ENCODE measurements at regions not wholly inside any gene's neighbourhood (a gene's known extent, or its start where the extent isn't known, plus 50 kb on each side); places are given as distances from the start of the nearest gene placed in this dataset.

DNA sequence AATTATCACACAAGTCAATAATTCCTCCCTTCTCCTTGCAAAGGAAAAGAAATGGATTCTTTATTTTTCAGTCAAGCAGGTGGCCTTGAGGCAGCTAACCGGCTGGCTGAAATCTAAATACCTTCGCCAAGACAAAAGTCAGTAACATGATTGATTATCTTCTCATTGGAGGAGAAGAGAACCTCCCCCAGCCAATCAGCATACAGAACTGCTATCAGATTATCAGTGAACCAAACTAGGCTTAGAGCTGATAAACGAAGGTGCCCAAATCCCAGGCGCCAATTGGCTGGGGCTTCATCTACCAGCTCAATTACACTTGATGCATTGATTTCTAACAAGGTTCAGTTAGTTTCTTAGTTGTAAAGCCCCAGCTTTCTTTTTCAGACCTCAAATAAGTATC lies 152.4 kb upstream of the NOCT start:
- H2BK20ac ChIP-seq (ENCODE audit: low read depth, low read length) = no peak overlapping the region
- H3K27me3 ChIP-seq (ENCODE audit: control insufficient read depth, insufficient read depth, low read length) = peaks cover 1% of the 10 kb centered on the region; the same call in 1 of the 2 replicates
- BruUV-seq (replicated peaks) = no TSS peak
- TF ChIP-seq RFX5 (IDR thresholded peaks at IDR 0.05; ENCODE audit: low read depth, low read length) (no peak), MAZ (IDR thresholded peaks at IDR 0.05; ENCODE audit: borderline replicate concordance, low read depth, low read length) (no peak), BHLHE40 (IDR thresholded peaks at IDR 0.05; ENCODE audit: low read depth, low read length) (no peak), CHD1 (IDR thresholded peaks at IDR 0.05; ENCODE audit: low read depth, low read length) (no peak), MXI1 (IDR thresholded peaks at IDR 0.05; ENCODE audit: borderline replicate concordance, low read depth, low read length) (no peak), SMC3 (IDR thresholded peaks at IDR 0.05; ENCODE audit: low read depth, low read length) (no peak), RAD21 (IDR thresholded peaks at IDR 0.05; ENCODE audit: low read length) (no peak), NFE2L2 (IDR thresholded peaks at IDR 0.05; ENCODE audit: low read depth, low read length) (no peak), MAFK (IDR thresholded peaks at IDR 0.05; ENCODE audit: low read depth, low read length) (no peak), FOS (IDR thresholded peaks at IDR 0.05; ENCODE audit: low read depth, low read length) (no peak), CEBPB (IDR thresholded peaks at IDR 0.05; ENCODE audit: low read depth, low read length) (no peak)
- TF ChIP-seq, protein P1, sequence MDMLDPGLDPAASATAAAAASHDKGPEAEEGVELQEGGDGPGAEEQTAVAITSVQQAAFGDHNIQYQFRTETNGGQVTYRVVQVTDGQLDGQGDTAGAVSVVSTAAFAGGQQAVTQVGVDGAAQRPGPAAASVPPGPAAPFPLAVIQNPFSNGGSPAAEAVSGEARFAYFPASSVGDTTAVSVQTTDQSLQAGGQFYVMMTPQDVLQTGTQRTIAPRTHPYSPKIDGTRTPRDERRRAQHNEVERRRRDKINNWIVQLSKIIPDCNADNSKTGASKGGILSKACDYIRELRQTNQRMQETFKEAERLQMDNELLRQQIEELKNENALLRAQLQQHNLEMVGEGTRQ (IDR thresholded peaks at IDR 0.05; ENCODE audit: low read depth, low read length) = no peak
- TF ChIP-seq, protein P2, sequence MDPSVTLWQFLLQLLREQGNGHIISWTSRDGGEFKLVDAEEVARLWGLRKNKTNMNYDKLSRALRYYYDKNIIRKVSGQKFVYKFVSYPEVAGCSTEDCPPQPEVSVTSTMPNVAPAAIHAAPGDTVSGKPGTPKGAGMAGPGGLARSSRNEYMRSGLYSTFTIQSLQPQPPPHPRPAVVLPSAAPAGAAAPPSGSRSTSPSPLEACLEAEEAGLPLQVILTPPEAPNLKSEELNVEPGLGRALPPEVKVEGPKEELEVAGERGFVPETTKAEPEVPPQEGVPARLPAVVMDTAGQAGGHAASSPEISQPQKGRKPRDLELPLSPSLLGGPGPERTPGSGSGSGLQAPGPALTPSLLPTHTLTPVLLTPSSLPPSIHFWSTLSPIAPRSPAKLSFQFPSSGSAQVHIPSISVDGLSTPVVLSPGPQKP (IDR thresholded peaks at IDR 0.05; ENCODE audit: borderline replicate concordance, low read depth, low read length) = no peak
- TF ChIP-seq, protein P3, sequence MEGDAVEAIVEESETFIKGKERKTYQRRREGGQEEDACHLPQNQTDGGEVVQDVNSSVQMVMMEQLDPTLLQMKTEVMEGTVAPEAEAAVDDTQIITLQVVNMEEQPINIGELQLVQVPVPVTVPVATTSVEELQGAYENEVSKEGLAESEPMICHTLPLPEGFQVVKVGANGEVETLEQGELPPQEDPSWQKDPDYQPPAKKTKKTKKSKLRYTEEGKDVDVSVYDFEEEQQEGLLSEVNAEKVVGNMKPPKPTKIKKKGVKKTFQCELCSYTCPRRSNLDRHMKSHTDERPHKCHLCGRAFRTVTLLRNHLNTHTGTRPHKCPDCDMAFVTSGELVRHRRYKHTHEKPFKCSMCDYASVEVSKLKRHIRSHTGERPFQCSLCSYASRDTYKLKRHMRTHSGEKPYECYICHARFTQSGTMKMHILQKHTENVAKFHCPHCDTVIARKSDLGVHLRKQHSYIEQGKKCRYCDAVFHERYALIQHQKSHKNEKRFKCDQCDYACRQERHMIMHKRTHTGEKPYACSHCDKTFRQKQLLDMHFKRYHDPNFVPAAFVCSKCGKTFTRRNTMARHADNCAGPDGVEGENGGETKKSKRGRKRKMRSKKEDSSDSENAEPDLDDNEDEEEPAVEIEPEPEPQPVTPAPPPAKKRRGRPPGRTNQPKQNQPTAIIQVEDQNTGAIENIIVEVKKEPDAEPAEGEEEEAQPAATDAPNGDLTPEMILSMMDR (conservative IDR thresholded peaks at IDR 0.05; ENCODE audit: low read depth, low read length) = no peak
- H3K23ac ChIP-seq (ENCODE audit: low read depth, low read length) = no peak overlapping the region
- DNase-seq (no peak), ATAC-seq (ENCODE audit: low read depth) (no peak)
- WGBS, 2 experiments (ENCODE audit: extremely low coverage in 2 of 2, insufficient read length in 1 of 2) = no CpG with 5 or more reads among the region's 4 CpGs
- H4K20me1 ChIP-seq (ENCODE audit: insufficient read depth, low read length) = no peaks in the 10 kb centered on the region
- H3K79me1 ChIP-seq (ENCODE audit: low read depth in 1 of 2, low read length in 2 of 2) = no peaks in the 10 kb centered on the region
- no peak overlapping the region for H3K4me3 ChIP-seq (ENCODE audit: insufficient read depth, low read depth, low read length)
- ChIA-PET POLR2A (ENCODE audit: unreplicated experiment) (no interaction called here), CTCF (no interaction called here)
- H2AFZ ChIP-seq (replicated peaks; ENCODE audit: low read length, poor library complexity) = no peak overlapping the region
- peaks cover 3% of the 10 kb centered on the region; the same call in 1 of the 2 replicates for H3K4me1 ChIP-seq (ENCODE audit: control insufficient read depth, insufficient read depth, low read length)
- intact Hi-C loops (cut with micrococcal nuclease) = no loop called here
- no peak overlapping the region for H3K27ac ChIP-seq (ENCODE audit: insufficient read depth, low read length)
- H3K14ac ChIP-seq (replicated peaks; ENCODE audit: low read depth, low read length) = no peak overlapping the region
- no peak overlapping the region for H3K4ac ChIP-seq (ENCODE audit: low read depth, low read length)
- no peak overlapping the region for H2AK5ac ChIP-seq (ENCODE audit: low read depth, low read length)
- no peak overlapping the region for H3K9ac ChIP-seq (ENCODE audit: low read depth, low read length)
- no peak overlapping the region for H3K4me2 ChIP-seq (ENCODE audit: low read depth, low read length)
- H3K9me3 ChIP-seq (ENCODE audit: control insufficient read depth, insufficient read depth, low read length) = no peaks in the 10 kb centered on the region
- no peak overlapping the region for H3K18ac ChIP-seq (ENCODE audit: low read depth, low read length)
- no peaks in the 10 kb centered on the region for H3K36me3 ChIP-seq (ENCODE audit: control insufficient read depth, insufficient read depth, low read length)
- no peak overlapping the region; the same call in 1 of the 2 replicates for H2BK120ac ChIP-seq (ENCODE audit: low read depth, low read length)
- no peak overlapping the region for H4K8ac ChIP-seq (ENCODE audit: low read depth in 2 of 2, low read length in 2 of 2)
- dilution Hi-C loops (cut with HindIII; ENCODE audit: low sequenced_read_pairs, unreplicated experiment) = no loop called here
- no peak overlapping the region for H2BK15ac ChIP-seq (ENCODE audit: low read depth, low read length)
- H2BK5ac ChIP-seq (ENCODE audit: low read depth, low read length, poor library complexity, severe bottlenecking) = no peak overlapping the region
- no peak overlapping the region for H2AK9ac ChIP-seq (replicated peaks; ENCODE audit: low read depth, low read length, poor library complexity)
- no peak overlapping the region for H3K56ac ChIP-seq (ENCODE audit: extremely low read depth, insufficient read depth, low read length)
- no peak overlapping the region for H4K91ac ChIP-seq (ENCODE audit: insufficient read depth, low read depth, low read length)
- peaks cover 7% of the 10 kb centered on the region for H3K9me1 ChIP-seq (ENCODE audit: insufficient read depth, low read length)
- no peak overlapping the region for H4K5ac ChIP-seq (ENCODE audit: low read depth, low read length)
- in situ Hi-C loops (cut with MboI; ENCODE audit: low sequenced_read_pairs) = loop anchor here (25.0 kb wide), 1 partner anchor 651 kb away; no protein-coding TSS in a partner anchor
